Stimulated activated CD8-positive, alpha-beta memory T cell treated with anti-CD3 and anti-CD28 coated beads, Interleukin-2, amount 100 ng/mL, for 1 hour (primary cell): ENCODE measurements at regions not wholly inside any gene's neighbourhood (a gene's known extent, or its start where the extent isn't known, plus 50 kb on each side); places are given as distances from the start of the nearest gene placed in this dataset.

Experiments used
- DNase-seq, 2 donors: peaks; one replicate each; pipeline ENCODE4 v3.0.0-alpha.2; 2020; ENCODE audit warnings: low read depth in 2 of 2

- DNase-seq, result no peak
These were observed 1094.0 kb upstream of the B3GALT2 start for GRCh38 chr1:194280463-194280862.

- DNase-seq, result no peak
These were observed 1093.6 kb upstream of the B3GALT2 start for GRCh38 chr1:194279975-194280374.

DNA sequence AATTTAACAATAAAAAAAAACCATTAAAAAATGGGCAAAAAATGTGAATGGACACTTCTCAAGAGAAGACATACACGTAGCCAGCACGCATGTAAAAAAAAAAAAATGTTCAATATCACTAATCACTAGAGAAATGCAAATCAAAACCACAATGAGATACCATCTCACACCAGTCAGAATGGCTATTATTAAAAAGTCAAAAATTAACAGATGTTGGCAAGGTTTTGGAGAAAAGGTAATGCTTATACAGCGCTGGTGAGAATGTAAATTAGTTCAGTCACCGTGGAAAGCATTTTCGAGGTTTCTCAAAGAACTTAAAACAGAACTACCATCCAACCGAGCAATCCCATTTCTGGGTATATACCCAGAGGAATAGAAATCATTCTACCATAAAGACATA lies 1091.5 kb upstream of the B3GALT2 start:
- DNase-seq, result no peak

DNA sequence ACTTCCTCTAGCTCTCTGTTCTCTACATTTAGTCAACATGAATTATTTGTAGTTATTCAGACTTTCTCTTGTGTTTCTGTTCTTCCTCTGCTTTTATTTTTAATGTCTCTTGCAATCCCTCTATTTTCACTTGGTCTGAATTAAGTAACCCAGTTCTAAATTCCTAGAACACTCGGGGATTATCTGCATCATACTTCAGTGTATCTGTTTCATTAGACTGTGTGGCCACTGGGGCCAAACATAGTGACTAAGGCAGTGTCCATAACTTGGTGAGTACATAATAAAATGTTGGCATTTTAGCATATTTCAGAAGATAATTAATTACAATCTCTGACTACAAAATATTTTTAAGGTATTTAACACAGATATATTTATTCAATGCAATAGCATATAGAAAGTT lies 1087.2 kb upstream of the B3GALT2 start:
- no peak for DNase-seq

DNA sequence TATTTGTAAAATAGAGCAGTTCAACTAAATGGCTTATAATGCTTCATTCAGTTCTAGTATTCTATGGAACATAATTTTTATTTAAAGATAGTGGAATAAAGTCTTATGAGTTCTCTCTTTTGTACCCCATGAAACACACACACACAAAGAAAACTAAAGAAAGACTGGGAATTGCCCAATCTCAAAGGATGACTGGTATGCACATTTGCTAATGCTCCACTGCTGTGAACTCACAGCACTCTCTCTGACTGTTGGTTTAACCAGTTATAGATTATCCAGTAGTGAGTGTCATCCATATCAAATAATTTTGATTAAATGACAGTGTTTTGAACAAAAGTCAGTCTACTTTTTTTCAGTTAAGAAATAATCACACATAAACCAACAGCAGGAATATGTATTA lies 1082.4 kb upstream of the B3GALT2 start:
- no peak for DNase-seq

GRCh38 chr1:194267021-194267420 lies 1080.6 kb upstream of the B3GALT2 start:
- no peak for DNase-seq

DNA sequence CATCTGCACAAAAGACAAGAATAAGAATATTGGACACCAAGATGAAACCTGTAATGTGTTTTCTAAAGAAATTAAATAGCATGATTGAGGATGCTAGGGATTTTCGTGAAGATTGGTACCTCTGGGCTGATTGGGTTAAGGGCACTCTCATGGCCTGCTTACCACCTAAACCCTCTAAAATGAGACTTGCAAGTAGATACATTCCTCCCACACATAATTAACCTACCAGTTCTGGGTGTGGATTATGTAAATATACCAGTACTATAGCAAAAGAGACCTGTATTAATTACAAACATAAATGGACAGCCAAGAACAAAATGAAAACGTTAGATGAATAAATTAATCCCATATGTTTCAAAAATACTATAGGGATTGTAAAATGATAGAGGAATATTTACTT lies 1069.6 kb upstream of the B3GALT2 start:
- DNase-seq, result no peak

DNA sequence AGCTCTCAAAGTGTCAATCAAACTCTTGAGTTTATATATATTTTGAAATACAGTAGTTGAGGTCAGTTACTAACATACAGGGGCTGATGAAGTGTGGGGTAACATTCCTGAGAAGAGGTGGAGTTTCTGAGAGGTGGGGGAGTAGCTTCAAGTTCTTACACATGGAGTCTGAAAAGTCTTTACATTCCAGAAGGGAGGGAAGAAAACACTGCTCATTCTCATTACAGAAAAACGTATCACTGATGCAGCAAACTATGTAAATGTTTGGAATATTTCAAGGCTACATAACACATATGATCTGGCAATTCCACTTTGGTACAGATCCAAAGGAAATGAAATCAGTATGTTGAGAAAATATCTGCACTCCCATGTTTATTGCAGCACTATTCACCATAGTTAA lies 1065.8 kb upstream of the B3GALT2 start:
- no peak for DNase-seq

- no peak for DNase-seq
These were observed 1054.8 kb upstream of the B3GALT2 start for GRCh38 chr1:194241215-194241614.

DNA sequence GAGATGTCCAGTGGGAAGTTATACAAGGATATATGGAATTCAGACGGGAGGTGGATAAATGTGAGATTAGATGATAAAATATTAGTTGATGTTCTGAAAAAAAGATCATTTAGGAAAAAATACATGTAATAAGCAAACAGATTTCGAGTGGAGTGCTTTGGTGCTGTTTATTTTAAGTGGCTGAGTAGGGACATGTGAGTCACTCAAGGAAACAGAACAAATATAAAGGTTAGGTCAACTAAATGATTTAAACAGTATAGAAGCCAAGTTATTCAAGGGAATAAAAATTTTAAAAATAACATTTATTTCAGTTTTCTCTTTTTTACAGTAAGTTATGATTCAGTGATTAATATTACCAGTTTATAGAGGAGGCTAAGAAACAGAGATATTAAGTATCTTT lies 1046.7 kb upstream of the B3GALT2 start:
- no peak for DNase-seq

DNA sequence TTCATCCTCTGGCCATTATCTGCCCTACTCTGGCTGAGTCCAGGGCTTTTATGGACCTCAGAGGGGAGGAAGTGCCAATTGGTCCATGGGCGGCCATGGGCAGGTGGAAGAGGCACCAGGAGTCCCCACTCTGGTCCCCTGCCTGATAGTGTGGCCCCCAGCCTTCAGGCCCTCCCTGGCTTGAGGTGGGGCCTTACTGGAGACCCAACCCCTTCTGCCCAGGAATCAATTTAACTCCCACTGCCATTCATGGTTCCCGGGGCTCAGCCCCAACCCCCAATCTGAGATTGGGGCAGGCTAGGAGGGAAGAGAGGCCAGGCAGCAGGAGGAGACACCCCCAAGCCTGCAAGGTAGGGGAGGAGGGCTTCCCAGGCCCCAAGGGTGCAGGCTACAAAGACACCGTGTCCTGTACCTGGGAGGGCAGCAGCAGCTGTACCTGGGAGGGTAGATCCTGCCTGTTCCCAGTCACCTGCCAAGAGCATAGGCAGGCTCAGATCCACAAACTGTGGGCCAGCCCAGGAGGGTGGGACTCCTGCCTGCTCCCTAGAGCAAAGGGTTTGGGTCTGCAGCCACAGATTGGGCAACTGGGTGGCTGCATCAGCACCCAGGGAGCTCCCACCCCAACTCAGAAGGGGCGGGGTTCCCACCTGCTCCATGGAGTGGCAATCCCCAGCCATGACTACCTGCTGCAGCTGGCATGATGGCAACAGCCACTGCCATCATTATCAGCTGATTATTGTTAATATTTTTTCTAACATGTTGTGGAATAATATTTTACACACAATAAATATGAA lies 1044.1 kb upstream of the B3GALT2 start:
- no peak for DNase-seq

DNA sequence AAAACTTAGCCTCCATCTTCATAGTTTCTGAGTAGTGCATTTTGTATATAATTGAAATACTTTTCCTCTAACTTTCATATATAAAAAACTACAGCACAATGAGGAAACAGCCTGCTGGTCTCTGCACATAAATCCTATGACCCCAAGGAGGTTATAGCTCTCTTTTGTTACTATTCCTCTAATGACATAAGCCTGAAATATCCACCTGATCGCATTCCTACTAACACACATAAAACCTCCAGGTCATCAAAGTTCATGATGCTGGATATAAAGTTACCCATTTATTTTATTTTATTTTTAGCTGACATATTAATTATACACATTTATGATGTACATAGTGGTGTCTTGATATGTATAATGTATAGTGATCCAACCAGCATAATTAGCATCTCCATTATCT lies 1042.0 kb upstream of the B3GALT2 start:
- DNase-seq, result no peak

DNA sequence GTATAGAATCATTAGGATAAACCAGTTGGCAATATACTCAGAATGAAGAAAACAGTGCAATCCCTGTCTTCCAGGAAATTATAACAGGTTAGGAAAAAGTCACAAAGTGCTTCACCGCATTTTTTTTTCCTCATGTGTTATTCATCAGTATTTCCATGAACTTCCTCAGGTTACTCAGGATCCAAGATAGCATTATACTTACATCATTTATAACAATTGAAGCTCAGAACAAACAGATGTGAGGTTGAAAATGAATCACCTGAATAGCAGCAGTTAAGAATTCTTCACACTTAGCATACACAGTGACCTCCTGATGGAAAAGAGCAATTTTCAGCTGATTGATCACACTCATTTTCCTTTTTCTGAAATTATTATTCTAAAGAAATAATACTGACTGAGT lies 1040.7 kb upstream of the B3GALT2 start:
- DNase-seq, result no peak

DNA sequence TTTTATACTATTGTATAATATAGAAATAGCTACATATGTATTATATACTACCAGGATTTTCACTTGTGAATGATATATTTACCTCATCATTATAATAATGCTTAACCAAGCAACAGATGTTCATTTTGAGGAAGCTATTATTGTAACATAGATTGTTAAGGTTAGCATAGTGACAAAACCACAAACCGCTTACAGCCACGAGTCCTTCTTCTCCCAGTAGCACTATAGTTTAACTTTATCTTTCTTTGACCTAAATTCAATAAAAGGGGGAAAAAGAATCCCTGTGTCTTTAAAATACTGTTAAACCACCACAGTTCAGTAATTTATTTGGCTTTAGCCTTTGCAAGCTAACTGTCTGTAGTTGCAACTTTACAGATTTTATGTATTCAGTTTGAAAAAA lies 1039.4 kb upstream of the B3GALT2 start:
- no peak for DNase-seq

GRCh38 chr1:194223596-194223995 lies 1037.2 kb upstream of the B3GALT2 start:
- no peak for DNase-seq

DNA sequence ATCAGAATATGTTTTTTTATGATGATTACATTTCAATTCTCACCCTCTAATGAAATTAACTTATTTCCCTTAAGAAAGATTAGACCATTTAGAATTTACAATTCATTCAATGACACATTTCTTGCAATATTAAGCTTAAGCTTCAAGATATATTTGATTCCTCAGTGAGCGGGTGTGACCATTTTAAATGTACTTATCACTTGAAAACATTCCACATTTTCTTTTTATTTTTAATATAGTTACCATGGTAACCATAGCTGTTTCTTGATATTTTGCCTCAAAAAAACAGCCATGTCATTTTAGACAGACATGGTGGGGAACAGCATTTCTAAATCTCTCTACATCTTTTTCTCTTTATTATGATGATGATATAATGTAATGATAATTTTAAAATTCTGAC lies 1029.0 kb upstream of the B3GALT2 start:
- no peak for DNase-seq

DNA sequence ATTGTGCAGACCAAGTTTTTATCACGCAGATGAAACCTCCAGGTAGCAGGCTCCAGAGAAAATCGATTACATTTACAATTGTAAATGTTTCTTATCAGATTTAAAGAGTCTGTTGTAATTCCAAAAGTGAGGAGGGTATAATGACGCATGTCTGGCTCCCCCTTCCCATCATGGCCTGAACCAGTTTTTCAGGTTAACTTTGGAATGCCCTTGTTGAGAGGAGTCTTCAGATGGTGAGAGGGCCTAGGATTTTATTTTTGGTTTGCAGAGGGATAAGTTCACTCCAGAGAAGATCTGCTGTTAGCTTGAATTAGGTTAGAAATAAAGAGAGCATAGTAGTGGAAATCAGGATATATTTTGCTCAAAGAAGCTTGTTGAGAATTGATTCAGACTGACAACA lies 1028.3 kb upstream of the B3GALT2 start:
- no peak for DNase-seq

GRCh38 chr1:194209920-194210319 lies 1023.5 kb upstream of the B3GALT2 start:
- no peak for DNase-seq

- no peak for DNase-seq
These were observed 1022.3 kb upstream of the B3GALT2 start for GRCh38 chr1:194208674-194209073.

DNA sequence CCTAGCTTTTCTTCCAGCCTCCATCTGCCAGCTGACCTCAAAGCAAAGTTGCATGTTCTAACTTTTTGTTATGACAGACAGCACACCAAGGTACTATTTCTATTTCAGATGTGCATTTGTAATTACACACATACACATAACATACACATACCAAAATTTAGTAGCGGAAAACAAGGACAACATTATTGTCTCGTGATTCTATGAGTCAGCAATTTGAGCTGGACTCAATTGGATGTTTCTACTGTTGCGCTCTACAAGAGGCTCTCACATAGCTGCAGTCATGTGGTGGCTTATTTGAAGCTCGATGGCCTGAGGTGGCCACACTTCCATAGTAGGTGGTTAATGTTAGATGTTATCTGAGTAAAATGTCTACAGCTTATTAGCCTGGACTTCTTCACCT lies 1010.1 kb upstream of the B3GALT2 start:
- no peak for DNase-seq

GRCh38 chr1:194194724-194195123 lies 1008.3 kb upstream of the B3GALT2 start:
- DNase-seq, result no peak

- no peak for DNase-seq
These were observed 998.6 kb upstream of the B3GALT2 start for GRCh38 chr1:194184974-194185373.

DNA sequence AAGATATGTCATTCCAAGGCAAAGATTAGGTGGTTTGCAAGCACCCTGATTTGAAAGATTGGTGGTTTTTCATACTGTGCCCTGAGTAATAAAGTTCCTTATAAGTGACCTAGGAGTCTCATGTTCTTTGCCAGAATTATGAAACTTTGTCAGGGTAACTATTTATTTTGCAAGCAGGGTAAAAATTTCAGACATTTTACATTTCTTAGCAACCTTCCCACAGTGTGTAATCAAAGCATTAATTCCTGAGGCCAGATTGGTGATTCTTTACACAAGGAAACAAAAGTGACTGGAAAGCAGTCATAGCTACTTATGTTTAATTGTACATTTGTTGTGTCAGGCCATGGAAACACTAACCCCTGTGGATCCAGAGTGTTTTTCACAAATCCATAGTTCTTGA lies 998.0 kb upstream of the B3GALT2 start:
- no peak for DNase-seq

- DNase-seq, result no peak
These were observed 995.4 kb upstream of the B3GALT2 start for GRCh38 chr1:194181845-194182244.
